CD14-positive monocyte (primary cell): ENCODE measurements at regions not wholly inside any gene's neighbourhood (a gene's known extent, or its start where the extent isn't known, plus 50 kb on each side); places are given as distances from the start of the nearest gene placed in this dataset.

Experiments
- DNase-seq, 3 donors: peaks; one replicate each; pipeline ENCODE4 v3.0.0-alpha.2; 2011 to 2022
- H2AFZ ChIP-seq: 2 replicates; pipeline ENCODE4 v1.6.0; 2012; ENCODE audit warnings: mild to moderate bottlenecking, low read depth, low read length, inconsistent platforms; ENCODE audit not compliant: insufficient read depth, poor library complexity, severe bottlenecking
- H3K27ac ChIP-seq, 2 donors: 1 replicate in 1 of 2; 2 replicates in 1 of 2; pipeline ENCODE4 v1.5.1; 2012 to 2013; ENCODE audit warnings: low read length in 2 of 2, control low read depth in 1 of 2, inconsistent platforms in 1 of 2, low read depth in 1 of 2, mild to moderate bottlenecking in 1 of 2
- H3K27me3 ChIP-seq, 2 donors: one replicate each; pipeline versions ENCODE4 v1.6.0 to v1.6.1; 2011 to 2013; ENCODE audit warnings: low read length in 2 of 2; ENCODE audit not compliant: control insufficient read depth in 2 of 2, insufficient read depth in 2 of 2
- H3K36me3 ChIP-seq, 2 donors: replicated peaks in 1 of 2; 1 replicate in 1 of 2; 2 replicates in 1 of 2; pipeline versions ENCODE4 v1.5.1 to v1.6.1; 2012 to 2013; ENCODE audit warnings: low read length in 2 of 2, control low read depth in 1 of 2, inconsistent platforms in 1 of 2, mild to moderate bottlenecking in 1 of 2; ENCODE audit not compliant: insufficient read depth in 2 of 2, control insufficient read depth in 1 of 2
- H3K4me1 ChIP-seq, 2 donors: 1 replicate in 1 of 2; 2 replicates in 1 of 2; pipeline versions ENCODE4 v1.5.1 to v1.6.1; 2012 to 2013; ENCODE audit warnings: low read length in 2 of 2, control low read depth in 1 of 2, inconsistent platforms in 1 of 2, mild to moderate bottlenecking in 1 of 2, moderate library complexity in 1 of 2; ENCODE audit not compliant: insufficient read depth in 2 of 2, control insufficient read depth in 1 of 2
- H3K4me2 ChIP-seq: replicated peaks from 2 replicates; pipeline ENCODE3; 2012; ENCODE audit warnings: low read length, moderate library complexity, mild to moderate bottlenecking; ENCODE audit not compliant: poor library complexity, severe bottlenecking; ENCODE audit errors: extremely low read depth
- H3K4me3 ChIP-seq, 3 experiments: fragments of 200-600 bp in 1 of 3; sonication (generic) in 1 of 3; replicated peaks in 1 of 3; 1 replicate in 2 of 3; 2 replicates in 1 of 3; pipeline ENCODE4 v1.5.1; 2011 to 2013; ENCODE audit warnings: low read length in 3 of 3, mild to moderate bottlenecking in 3 of 3, control low read depth in 2 of 3, low read depth in 2 of 3, inconsistent platforms in 1 of 3, moderate library complexity in 1 of 3
- H3K79me2 ChIP-seq: 2 replicates; pipeline ENCODE4 v1.6.0; 2012; ENCODE audit warnings: mild to moderate bottlenecking, control low read depth, inconsistent platforms, low read length, moderate library complexity; ENCODE audit not compliant: insufficient read depth
- H3K9ac ChIP-seq: 2 replicates; pipeline ENCODE4 v1.6.0; 2017; ENCODE audit warnings: low read length, mild to moderate bottlenecking; ENCODE audit not compliant: insufficient read depth, poor library complexity, severe bottlenecking
- H3K9me3 ChIP-seq, 2 donors: replicated peaks in 1 of 2; 1 replicate in 1 of 2; 2 replicates in 1 of 2; pipeline versions ENCODE4 v1.5.1 to v1.6.1; 2012 to 2013; ENCODE audit warnings: low read length in 2 of 2, control low read depth in 1 of 2; ENCODE audit not compliant: control insufficient read depth in 1 of 2, insufficient read depth in 1 of 2
- H4K20me1 ChIP-seq: 2 replicates; pipeline ENCODE4 v1.6.0; 2012; ENCODE audit warnings: mild to moderate bottlenecking, low read length, control low read depth, moderate library complexity; ENCODE audit not compliant: insufficient read depth
- H3K27ac Mint-ChIP-seq, 7 donors: one replicate each; pipeline ENCODE4 v1.8.0; 2020; ENCODE audit warnings: mild to moderate bottlenecking in 7 of 7, mixed read lengths in 7 of 7, moderate library complexity in 6 of 7, inconsistent platforms in 2 of 7
- H3K27me3 Mint-ChIP-seq, 3 donors: one replicate each; pipeline ENCODE4 v1.8.0; 2021 to 2022; ENCODE audit warnings: low read depth in 3 of 3, mild to moderate bottlenecking in 3 of 3, mixed read lengths in 3 of 3, moderate library complexity in 3 of 3, inconsistent platforms in 1 of 3
- H3K36me3 Mint-ChIP-seq, 2 donors: one replicate each; pipeline ENCODE4 v1.8.0; 2020; ENCODE audit warnings: mixed read lengths in 2 of 2, inconsistent platforms in 1 of 2, mild to moderate bottlenecking in 1 of 2
- H3K4me1 Mint-ChIP-seq: one replicate; pipeline ENCODE4 v1.8.0; 2020; ENCODE audit warnings: mild to moderate bottlenecking, mixed read lengths
- H3K4me3 Mint-ChIP-seq, 2 donors: one replicate each; pipeline ENCODE4 v1.8.0; 2020; ENCODE audit warnings: mild to moderate bottlenecking in 2 of 2, mixed read lengths in 2 of 2, moderate library complexity in 1 of 2
- H3K9me3 Mint-ChIP-seq, 7 donors: one replicate each; pipeline ENCODE4 v1.8.0; 2020 to 2022; ENCODE audit warnings: mixed read lengths in 7 of 7, mild to moderate bottlenecking in 6 of 7, moderate library complexity in 6 of 7, inconsistent platforms in 2 of 7
- CTCF ChIP-seq: fragments of 200-600 bp; IDR thresholded peaks from one replicate; pipeline ENCODE4 v1.8.0; 2022; ENCODE audit warnings: antibody characterized with exemption, mild to moderate bottlenecking
- WGBS: methylation state at CpG from one replicate; pipeline ENCODE4 v1.1.5; 2013; ENCODE audit warnings: missing lambda C conversion rate; ENCODE audit not compliant: insufficient coverage; 5-methylcytosine and 5-hydroxymethylcytosine counted together
- intact Hi-C, 2 donors: fragments of 100-400 bp; cut with micrococcal nuclease; formaldehyde crosslinking; loops; one replicate each; pipeline versions ENCODE4 v1.15.0 to v1.15.1; 2023

- H3K4me3 ChIP-seq, result no peak overlapping the region
- no peak overlapping the region for H3K9ac ChIP-seq
- H3K27ac ChIP-seq, result no peak overlapping the region
- Mint-ChIP-seq H3K4me1 (no peaks in the 10 kb centered on the region), H3K4me3 (no peak overlapping the region), H3K9me3 (peaks cover 0 to 7% (median 3%) of the 10 kb centered on the region in 7 donors), H3K27me3 (peaks cover 0 to 2% (median 1%) of the 10 kb centered on the region in 3 donors), H3K27ac (no peak overlapping the region), H3K36me3 (no peaks in the 10 kb centered on the region)
- H3K36me3 ChIP-seq, result no peaks in the 10 kb centered on the region
- no peaks in the 10 kb centered on the region for H3K27me3 ChIP-seq
- H4K20me1 ChIP-seq, result no peaks in the 10 kb centered on the region
- H3K9me3 ChIP-seq, result peaks cover 0 to 6% of the 10 kb centered on the region in 2 donors
- H2AFZ ChIP-seq, result no peak overlapping the region
- TF ChIP-seq CTCF, result no peak
- no peaks in the 10 kb centered on the region for H3K4me1 ChIP-seq
- no peak overlapping the region for H3K4me2 ChIP-seq
- no peaks in the 10 kb centered on the region for H3K79me2 ChIP-seq
- intact Hi-C loops, result no loop called here
- no peak for DNase-seq
These were observed 57.3 kb upstream of the PLSCR4 start for GRCh38 chr3:146308222-146308621.

- DNase-seq, result no peak
- Histone ChIP-seq H3K27ac (no peak overlapping the region), H3K4me2 (no peak overlapping the region), H3K27me3 (no peaks in the 10 kb centered on the region), H3K4me3 (no peak overlapping the region), H3K36me3 (no peaks in the 10 kb centered on the region), H4K20me1 (no peaks in the 10 kb centered on the region), H2AFZ (no peak overlapping the region), H3K79me2 (no peaks in the 10 kb centered on the region), H3K4me1 (no peaks in the 10 kb centered on the region), H3K9ac (no peak overlapping the region), H3K9me3 (peaks cover 0 to 6% of the 10 kb centered on the region in 2 donors)
- no peak overlapping the region for H3K27ac Mint-ChIP-seq
- H3K9me3 Mint-ChIP-seq, result peaks cover 0 to 7% (median 3%) of the 10 kb centered on the region in 7 donors
- H3K27me3 Mint-ChIP-seq, result peaks cover 0 to 2% (median 1%) of the 10 kb centered on the region in 3 donors
- H3K36me3 Mint-ChIP-seq, result no peaks in the 10 kb centered on the region
- 67% methylated on average over 1 of the region's 1 CpG for WGBS
- H3K4me1 Mint-ChIP-seq, result no peaks in the 10 kb centered on the region
- no peak for TF ChIP-seq CTCF
- intact Hi-C loops, result no loop called here
- no peak overlapping the region for H3K4me3 Mint-ChIP-seq
These were observed 56.5 kb upstream of the PLSCR4 start for GRCh38 chr3:146307456-146307725.
